Subcutaneous abdominal adipose tissue (tissue), 5 donors: ENCODE measurements at regions not wholly inside any gene's neighbourhood (a gene's known extent, or its start where the extent isn't known, plus 50 kb on each side); places are given as distances from the start of the nearest gene placed in this dataset.
"Not testable (repeated sequence)": the region's sequence is repeated elsewhere in the genome, so short reads cannot be mapped to it uniquely, and the experiment has no call there.

Experiments used
- H3K27ac ChIP-seq: one replicate; pipeline ENCODE4 v1.7.0; 2013; ENCODE audit warnings: low read depth, mild to moderate bottlenecking, inconsistent platforms, low read length, moderate library complexity
- H3K27me3 ChIP-seq, 5 donors: one replicate each; pipeline ENCODE4 v1.7.0; 2013; ENCODE audit warnings: low read length in 5 of 5, inconsistent platforms in 1 of 5; ENCODE audit not compliant: control insufficient read depth in 5 of 5, insufficient read depth in 4 of 5
- H3K36me3 ChIP-seq, 5 donors: one replicate each; pipeline ENCODE4 v1.7.0; 2013; ENCODE audit warnings: low read length in 5 of 5; ENCODE audit not compliant: control insufficient read depth in 5 of 5, insufficient read depth in 5 of 5
- H3K4me1 ChIP-seq, 5 donors: one replicate each; pipeline ENCODE4 v1.7.0; 2013; ENCODE audit warnings: low read length in 5 of 5, mild to moderate bottlenecking in 3 of 5, moderate library complexity in 1 of 5; ENCODE audit not compliant: control insufficient read depth in 5 of 5, insufficient read depth in 5 of 5
- H3K4me3 ChIP-seq, 5 donors: one replicate each; pipeline ENCODE4 v1.7.0; 2013; ENCODE audit warnings: low read length in 5 of 5, low read depth in 1 of 5
- H3K9ac ChIP-seq, 5 donors: one replicate each; pipeline ENCODE4 v1.7.0; 2013; ENCODE audit warnings: low read length in 5 of 5, mild to moderate bottlenecking in 4 of 5, moderate library complexity in 3 of 5
- H3K9me3 ChIP-seq, 5 donors: one replicate each; pipeline ENCODE4 v1.7.0; 2013; ENCODE audit warnings: low read length in 5 of 5; ENCODE audit not compliant: control insufficient read depth in 5 of 5
- donor health status: healthy.
- donor health status: healthy.
- donor health status: healthy.
- donor health status: healthy.
- donor health status: healthy.

DNA sequence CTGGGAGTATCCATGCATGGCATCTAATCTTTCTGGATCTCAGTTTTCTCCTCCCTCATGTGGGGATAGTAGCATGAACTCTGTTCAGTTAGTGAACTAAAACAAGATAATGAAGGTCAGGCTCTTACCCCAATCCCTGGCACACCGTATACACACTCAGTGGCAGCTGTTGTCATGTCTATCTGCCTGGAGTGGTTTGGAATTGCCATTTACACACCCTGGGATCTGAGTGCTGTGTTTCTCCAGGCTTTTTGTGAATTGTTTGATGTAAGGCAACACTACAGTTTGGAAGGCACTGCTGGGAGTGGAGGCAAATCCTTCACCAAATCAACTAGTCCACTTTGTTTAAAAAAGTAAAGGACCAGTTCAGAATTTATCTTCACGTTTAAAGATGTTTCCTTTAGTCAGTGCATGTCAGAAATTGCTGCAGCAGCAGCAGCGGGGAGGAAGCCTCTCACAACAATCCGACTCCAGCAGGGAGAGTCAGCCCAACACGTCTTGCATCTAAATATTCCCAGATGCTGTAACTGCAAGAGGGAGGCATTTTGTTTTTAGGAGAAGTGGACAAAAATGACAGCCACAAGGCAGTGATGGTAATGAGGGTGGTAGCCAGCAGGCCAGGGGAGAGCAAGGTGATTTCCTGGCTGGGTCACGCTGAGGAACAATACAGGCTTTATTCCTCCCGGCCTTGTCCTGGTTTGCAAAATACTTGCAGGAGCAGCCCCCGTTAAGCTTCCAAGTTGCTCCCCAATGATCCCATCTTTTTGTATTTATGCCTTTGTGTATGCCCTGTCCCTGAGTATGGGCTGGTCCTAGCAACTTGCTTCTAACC is 128.5 kb upstream of the LRIG1 start:
- Histone ChIP-seq H3K4me1 (peaks cover 0 to 13% (median 6%) of the 10 kb centered on the region in 5 donors), H3K27ac (no peak overlapping the region), H3K9ac (no peak overlapping the region), H3K9me3 (no peaks in the 10 kb centered on the region), H3K36me3 (no peaks in the 10 kb centered on the region), H3K27me3 (no peaks in the 10 kb centered on the region), H3K4me3 (no peak overlapping the region)

DNA sequence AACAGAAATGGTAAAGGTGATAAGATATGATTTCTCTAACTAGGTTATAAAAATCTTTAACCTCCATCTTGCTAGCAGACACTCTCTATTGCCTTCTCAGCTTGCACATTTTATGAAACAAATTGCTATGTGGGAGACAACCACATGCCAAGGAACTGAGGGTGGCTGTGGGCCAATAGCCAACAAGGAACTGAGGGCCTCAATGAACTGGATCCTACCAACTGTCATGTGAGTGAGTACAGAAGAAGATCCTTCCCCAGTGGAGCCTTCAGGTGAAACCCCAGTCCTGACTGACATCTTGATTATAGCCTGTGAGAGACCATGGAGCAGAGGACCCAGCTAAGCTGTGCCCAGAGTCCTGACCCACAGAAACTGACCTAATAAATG is 129.2 kb upstream of the LRIG1 start:
- Histone ChIP-seq H3K9ac (no peak overlapping the region), H3K27ac (no peak overlapping the region), H3K9me3 (no peaks in the 10 kb centered on the region), H3K4me3 (no peak overlapping the region), H3K27me3 (no peaks in the 10 kb centered on the region), H3K4me1 (peaks cover 0 to 13% (median 6%) of the 10 kb centered on the region in 5 donors), H3K36me3 (no peaks in the 10 kb centered on the region)

DNA sequence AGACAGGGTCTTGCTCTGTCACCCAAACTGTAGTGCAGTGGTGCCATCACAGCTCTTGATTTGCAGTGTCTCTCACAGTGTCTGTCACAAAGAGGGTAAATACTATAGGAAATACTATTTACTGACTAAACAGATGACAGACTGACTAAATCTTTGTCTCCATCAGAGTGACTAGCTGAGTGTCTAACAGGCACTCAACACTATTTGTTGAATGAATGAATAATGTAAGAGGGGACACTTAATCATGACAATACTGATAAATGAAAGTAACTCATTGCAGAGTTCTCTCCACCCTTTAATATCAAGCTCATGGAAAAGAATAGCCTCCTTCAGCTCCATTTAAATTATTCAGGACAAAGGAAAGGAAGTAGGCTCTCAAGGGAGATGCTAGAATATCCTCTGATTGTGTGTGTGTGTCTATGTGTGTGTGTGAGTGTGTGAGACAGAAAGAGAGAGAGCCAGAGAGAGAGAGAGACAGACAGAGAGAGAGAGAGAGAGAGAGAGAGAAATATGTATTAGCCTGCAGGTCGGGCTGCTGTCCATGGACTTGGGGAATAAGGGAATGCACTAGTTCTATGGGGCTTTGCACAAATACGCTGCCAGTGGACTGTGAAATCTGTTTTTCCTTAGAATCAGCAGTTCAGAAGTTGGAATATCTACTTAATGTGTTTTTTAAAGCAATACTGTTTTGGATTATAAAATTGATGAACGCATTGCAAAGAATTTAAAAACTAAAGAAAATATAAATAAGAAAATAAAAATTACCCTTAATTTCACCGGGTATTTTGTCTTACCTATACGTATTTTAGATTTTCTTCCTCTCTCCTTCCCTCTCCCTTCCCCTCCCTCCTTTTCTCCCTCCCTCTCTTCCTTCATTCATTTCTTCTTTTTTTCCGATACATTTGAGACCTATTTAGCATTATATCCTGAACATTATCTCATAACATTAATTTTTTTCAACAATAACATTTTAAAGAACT is 132.9 kb upstream of the LRIG1 start:
- H3K4me3 ChIP-seq, result no peak overlapping the region

DNA sequence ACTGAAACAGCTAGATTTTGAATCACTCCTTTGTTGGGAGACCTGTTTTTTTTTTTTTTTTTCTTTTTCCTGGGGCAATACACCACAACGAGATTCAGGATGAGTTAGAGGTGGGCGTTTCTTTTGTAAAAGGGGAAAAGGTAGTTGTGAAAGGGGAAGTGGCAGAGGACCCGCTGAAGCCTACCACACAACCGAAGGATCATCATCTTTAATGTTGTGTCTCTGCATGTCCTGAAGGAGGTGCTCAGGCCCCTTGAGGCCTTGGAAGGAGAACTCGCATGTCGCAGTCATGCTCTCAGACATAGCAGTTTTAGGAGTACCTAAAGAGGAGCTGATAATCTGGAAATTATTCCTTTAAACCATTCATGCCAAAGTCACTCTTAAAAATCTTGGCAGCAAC is 137.9 kb upstream of the LRIG1 start:
- Histone ChIP-seq H3K27me3 (no peaks in the 10 kb centered on the region), H3K4me1 (peaks cover 0 to 2% (median 2%) of the 10 kb centered on the region in 5 donors), H3K9ac (no peak overlapping the region), H3K9me3 (no peaks in the 10 kb centered on the region), H3K27ac (no peak overlapping the region), H3K36me3 (no peaks in the 10 kb centered on the region), H3K4me3 (no peak overlapping the region)

More for the DNA sequence above, 132.9 kb upstream of the LRIG1 start:
- Histone ChIP-seq H3K9ac (no peak overlapping the region), H3K36me3 (no peaks in the 10 kb centered on the region), H3K27ac (no peak overlapping the region), H3K4me1 (peaks cover 0 to 10% (median 5%) of the 10 kb centered on the region in 5 donors), H3K27me3 (no peaks in the 10 kb centered on the region), H3K9me3 (no peaks in the 10 kb centered on the region)

DNA sequence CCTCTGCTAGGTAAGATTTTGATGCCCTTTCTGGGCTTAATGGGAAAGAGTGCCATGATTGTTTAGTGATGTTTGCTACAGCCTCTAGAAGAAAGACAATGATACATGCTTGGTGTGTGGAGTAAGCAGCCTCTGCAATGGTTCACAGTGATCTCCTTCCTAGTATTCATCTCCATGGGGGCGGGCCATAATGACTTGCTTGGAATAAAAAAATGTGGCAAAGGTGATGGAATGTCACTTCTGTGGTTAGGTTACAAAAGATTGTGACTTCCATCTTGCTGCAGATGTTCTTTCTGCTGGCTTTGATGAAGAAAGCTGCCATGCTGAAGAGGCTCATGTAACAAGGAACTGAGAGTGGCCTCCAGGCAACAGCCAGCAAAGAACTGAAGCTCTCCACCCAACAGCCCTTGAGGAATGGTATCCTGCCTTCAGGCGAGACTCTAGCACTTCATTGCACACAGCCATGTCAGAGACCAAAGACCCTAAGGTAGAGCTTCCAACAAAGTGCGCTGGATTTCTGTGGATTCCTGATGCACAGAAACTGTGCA is 139.1 kb upstream of the LRIG1 start:
- H3K27me3 ChIP-seq, result no peaks in the 10 kb centered on the region
- no peak overlapping the region for H3K4me3 ChIP-seq
- no peak overlapping the region for H3K9ac ChIP-seq
- no peak overlapping the region for H3K27ac ChIP-seq
- peaks cover 0 to 5% (median 2%) of the 10 kb centered on the region in 5 donors for H3K9me3 ChIP-seq
- no peaks in the 10 kb centered on the region for H3K4me1 ChIP-seq
- no peaks in the 10 kb centered on the region for H3K36me3 ChIP-seq

DNA sequence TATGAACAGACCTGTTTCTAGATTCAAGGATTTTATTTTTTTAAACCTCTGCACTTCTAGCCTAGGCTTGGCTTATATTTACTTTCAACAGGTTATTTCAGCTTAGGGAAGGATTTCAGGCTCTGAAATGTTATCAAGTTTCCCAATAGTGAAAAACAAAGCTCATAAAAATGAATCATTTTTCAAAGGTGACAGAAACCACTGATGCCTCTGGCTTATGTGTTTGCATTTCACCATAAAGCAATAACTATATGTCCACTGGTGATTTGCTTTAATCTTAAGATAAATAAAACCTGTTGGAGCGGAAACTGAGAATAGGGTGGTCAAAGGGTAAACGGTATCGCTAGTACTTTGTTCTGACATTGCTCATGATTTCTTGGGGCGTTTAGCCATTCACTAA is 141.2 kb upstream of the LRIG1 start:
- Histone ChIP-seq H3K9ac (no peak overlapping the region), H3K9me3 (peaks cover 0 to 8% (median 2%) of the 10 kb centered on the region in 5 donors), H3K36me3 (no peaks in the 10 kb centered on the region), H3K27me3 (no peaks in the 10 kb centered on the region), H3K4me3 (no peak overlapping the region), H3K27ac (no peak overlapping the region), H3K4me1 (no peaks in the 10 kb centered on the region)

DNA sequence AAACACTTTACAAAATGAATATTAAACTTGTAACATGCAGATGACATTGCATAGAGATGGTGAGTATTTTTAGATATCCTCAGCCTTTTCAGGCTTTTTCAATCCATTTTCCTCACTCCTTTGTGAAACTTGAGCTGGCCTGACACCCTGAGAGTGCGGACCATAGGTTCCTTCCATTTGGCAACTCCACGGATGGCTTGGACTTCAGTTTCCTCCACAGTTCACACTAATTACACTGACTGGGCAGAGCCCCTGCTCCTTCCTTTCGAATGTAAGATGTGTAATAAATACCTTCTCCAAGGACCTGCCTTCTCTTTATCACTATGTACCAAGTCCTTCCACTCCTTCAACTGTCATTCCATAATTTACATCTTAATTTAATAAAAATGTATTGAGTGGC is 141.7 kb upstream of the LRIG1 start:
- Histone ChIP-seq H3K27ac (no peak overlapping the region), H3K27me3 (no peaks in the 10 kb centered on the region), H3K4me1 (no peaks in the 10 kb centered on the region), H3K4me3 (no peak overlapping the region), H3K36me3 (no peaks in the 10 kb centered on the region), H3K9ac (no peak overlapping the region), H3K9me3 (peaks cover 0 to 8% (median 2%) of the 10 kb centered on the region in 5 donors)

DNA sequence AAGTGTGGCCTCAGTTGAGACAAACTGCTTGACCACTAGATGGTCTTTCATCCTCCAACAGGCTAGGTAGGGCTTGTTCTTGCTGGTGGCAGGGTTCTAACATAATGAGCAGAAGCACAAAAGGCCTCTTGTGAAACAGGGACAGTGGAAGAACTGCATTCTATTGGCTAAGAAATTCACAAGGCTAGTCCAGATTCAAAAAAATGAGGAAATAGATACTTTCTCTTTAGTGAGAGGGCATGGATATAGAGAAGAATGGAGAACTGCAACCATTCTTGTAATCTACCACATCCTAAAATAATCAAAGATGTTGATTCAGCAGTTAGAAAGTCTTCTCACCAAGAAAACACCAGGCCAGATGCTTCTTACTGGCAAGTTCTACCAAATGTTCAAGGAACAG is 143.7 kb upstream of the LRIG1 start:
- Histone ChIP-seq H3K9me3 (peaks cover 0 to 8% (median 2%) of the 10 kb centered on the region in 5 donors), H3K27me3 (no peaks in the 10 kb centered on the region), H3K4me3 (no peak overlapping the region), H3K36me3 (no peaks in the 10 kb centered on the region), H3K4me1 (no peaks in the 10 kb centered on the region), H3K27ac (no peak overlapping the region), H3K9ac (no peak overlapping the region)

DNA sequence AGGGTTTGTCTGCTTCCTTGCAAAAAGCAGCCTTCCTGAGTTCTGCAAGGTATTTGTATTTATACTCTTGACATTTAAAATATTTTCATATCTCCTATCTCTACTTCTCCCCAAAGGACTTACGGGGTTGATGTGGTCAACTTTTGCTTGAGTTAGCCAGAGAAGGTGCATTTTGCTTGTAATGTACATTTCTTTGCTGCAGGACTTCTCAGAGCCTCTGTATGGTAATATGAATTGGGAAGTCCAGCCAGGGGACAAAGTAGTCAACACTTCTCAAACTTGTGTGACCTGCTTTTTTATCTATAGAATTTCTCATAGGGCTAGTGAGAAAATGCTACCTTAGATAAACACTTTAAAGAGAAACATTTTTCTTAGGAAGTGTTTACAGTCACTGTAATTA is 148.2 kb upstream of the LRIG1 start:
- no peak overlapping the region for H3K27ac ChIP-seq
- no peaks in the 10 kb centered on the region for H3K27me3 ChIP-seq
- no peak overlapping the region for H3K9ac ChIP-seq
- H3K36me3 ChIP-seq, result no peaks in the 10 kb centered on the region
- H3K4me1 ChIP-seq, result no peaks in the 10 kb centered on the region
- H3K4me3 ChIP-seq, result no peak overlapping the region
- H3K9me3 ChIP-seq, result peaks cover 0 to 8% (median 2%) of the 10 kb centered on the region in 5 donors

DNA sequence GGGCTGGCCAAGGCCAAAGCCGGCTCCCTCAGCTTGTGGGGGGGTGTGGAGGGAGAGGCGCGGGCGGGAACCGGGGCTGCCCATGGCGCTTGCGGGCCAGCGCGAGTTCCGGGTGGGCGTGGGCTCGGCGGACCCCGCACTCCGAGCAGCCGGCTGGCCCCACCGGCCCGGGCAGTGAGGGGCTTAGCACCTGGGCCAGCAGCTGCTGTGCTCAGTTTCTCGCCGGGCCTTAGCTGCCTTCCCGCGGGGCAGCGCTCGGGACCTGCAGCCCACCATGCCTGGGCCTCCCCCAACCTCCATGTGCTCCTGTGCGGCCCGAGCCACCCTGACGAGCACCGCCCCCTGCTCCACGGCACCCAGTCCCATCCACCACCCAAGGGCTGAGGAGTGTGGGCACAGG is 150.7 kb upstream of the LRIG1 start:
- not testable (repeated sequence) for H3K27me3 ChIP-seq, H3K27ac ChIP-seq, H3K4me3 ChIP-seq, H3K9me3 ChIP-seq, H3K36me3 ChIP-seq, H3K9ac ChIP-seq
- peaks cover 4 to 16% (median 12%) of the 10 kb centered on the region in 5 donors for H3K4me1 ChIP-seq
